ENCODE measurements at regions not wholly inside any gene's neighbourhood (a gene's known extent, or its start where the extent isn't known, plus 50 kb on each side); places are given as distances from the start of the nearest gene placed in this dataset.
A peak's percentile ranks its signal among the peaks of the same experiment; 100 is the strongest.

GRCh38 chr6:145075425-145075824, 659.9 kb downstream of the EPM2A start:
- CTCF ChIA-PET = no interaction called here
- POLR2A ChIA-PET = no interaction called here
- Histone ChIP-seq H3K4me3 (ENCODE audit: low read length) (no peak overlapping the region), H3K9me3 (ENCODE audit: low read length) (no peaks in the 10 kb centered on the region), H3K27ac (ENCODE audit: low read depth, low read length) (no peak overlapping the region), H3K4me1 (ENCODE audit: insufficient read depth, low read length) (no peaks in the 10 kb centered on the region), H3K36me3 (ENCODE audit: insufficient read depth, low read length) (no peaks in the 10 kb centered on the region), H3K27me3 (ENCODE audit: insufficient read depth, low read length, poor library complexity, severe bottlenecking) (no peaks in the 10 kb centered on the region)
- Mint-ChIP-seq H3K27me3 (peaks cover 0 to 18% of the 10 kb centered on the region in 2 donors), H3K27ac (no peak overlapping the region), H3K4me1 (no peaks in the 10 kb centered on the region), H3K36me3 (no peaks in the 10 kb centered on the region), H3K4me3 (no peak overlapping the region), H3K9me3 (peaks cover 0 to 5% (median 0%) of the 10 kb centered on the region in 5 donors)
- DNase-seq = no peak

GRCh38 chr6:145076115-145076841, 659.0 kb downstream of the EPM2A start:
- Mint-ChIP-seq H3K36me3 (no peaks in the 10 kb centered on the region), H3K9me3 (peaks cover 0 to 4% (median 0%) of the 10 kb centered on the region in 5 donors), H3K27me3 (peaks cover 0 to 10% of the 10 kb centered on the region in 2 donors), H3K27ac (no peak overlapping the region), H3K4me3 (no peak overlapping the region), H3K4me1 (no peaks in the 10 kb centered on the region)
- H3K4me1 ChIP-seq (ENCODE audit: insufficient read depth, low read length) = no peaks in the 10 kb centered on the region
- no peak overlapping the region for H3K4me3 ChIP-seq (ENCODE audit: low read length)
- no peaks in the 10 kb centered on the region for H3K9me3 ChIP-seq (ENCODE audit: low read length)
- H3K27ac ChIP-seq (ENCODE audit: low read depth, low read length) = no peak overlapping the region
- ChIA-PET POLR2A (no interaction called here), CTCF (no interaction called here)
- H3K36me3 ChIP-seq (ENCODE audit: insufficient read depth, low read length) = no peaks in the 10 kb centered on the region
- H3K27me3 ChIP-seq (ENCODE audit: insufficient read depth, low read length, poor library complexity, severe bottlenecking) = no peaks in the 10 kb centered on the region
- no peak for DNase-seq

- no peaks in the 10 kb centered on the region for H3K27me3 ChIP-seq (ENCODE audit: insufficient read depth, low read length, poor library complexity, severe bottlenecking)
- no peaks in the 10 kb centered on the region for H3K4me1 ChIP-seq (ENCODE audit: insufficient read depth, low read length)
- ChIA-PET POLR2A (no interaction called here), CTCF (no interaction called here)
- H3K36me3 ChIP-seq (ENCODE audit: insufficient read depth, low read length) = no peaks in the 10 kb centered on the region
- H3K27ac ChIP-seq (ENCODE audit: low read depth, low read length) = no peak overlapping the region
- Mint-ChIP-seq H3K27me3 (peaks cover 0 to 8% of the 10 kb centered on the region in 2 donors), H3K4me3 (no peak overlapping the region), H3K36me3 (no peaks in the 10 kb centered on the region), H3K4me1 (no peaks in the 10 kb centered on the region), H3K27ac (no peak overlapping the region), H3K9me3 (peaks cover 0 to 1% (median 0%) of the 10 kb centered on the region in 5 donors)
- DNase-seq = no peak
- no peaks in the 10 kb centered on the region for H3K9me3 ChIP-seq (ENCODE audit: low read length)
- no peak overlapping the region for H3K4me3 ChIP-seq (ENCODE audit: low read length)
Measured at GRCh38 chr6:145077382-145077781, 657.9 kb downstream of the EPM2A start.

GRCh38 chr6:145080651-145081050, 654.7 kb downstream of the EPM2A start:
- Mint-ChIP-seq H3K36me3 (no peaks in the 10 kb centered on the region), H3K9me3 (no peaks in the 10 kb centered on the region), H3K4me1 (no peaks in the 10 kb centered on the region), H3K27ac (no peak overlapping the region), H3K4me3 (no peak overlapping the region), H3K27me3 (peaks cover 2 to 4% of the 10 kb centered on the region in 2 donors)
- Histone ChIP-seq H3K27ac (ENCODE audit: low read depth, low read length) (no peak overlapping the region), H3K9me3 (ENCODE audit: low read length) (no peaks in the 10 kb centered on the region), H3K4me1 (ENCODE audit: insufficient read depth, low read length) (no peaks in the 10 kb centered on the region), H3K36me3 (ENCODE audit: insufficient read depth, low read length) (no peaks in the 10 kb centered on the region), H3K27me3 (ENCODE audit: insufficient read depth, low read length, poor library complexity, severe bottlenecking) (no peaks in the 10 kb centered on the region), H3K4me3 (ENCODE audit: low read length) (no peak overlapping the region)
- ChIA-PET POLR2A (no interaction called here), CTCF (no interaction called here)
- no peak for DNase-seq

GRCh38 chr6:145081677-145082076, 653.6 kb downstream of the EPM2A start:
- Mint-ChIP-seq H3K27me3 (peaks cover 2 to 3% of the 10 kb centered on the region in 2 donors), H3K27ac (no peak overlapping the region), H3K9me3 (no peaks in the 10 kb centered on the region), H3K36me3 (no peaks in the 10 kb centered on the region), H3K4me1 (no peaks in the 10 kb centered on the region), H3K4me3 (no peak overlapping the region)
- Histone ChIP-seq H3K27me3 (ENCODE audit: insufficient read depth, low read length, poor library complexity, severe bottlenecking) (no peaks in the 10 kb centered on the region), H3K4me3 (ENCODE audit: low read length) (no peak overlapping the region), H3K36me3 (ENCODE audit: insufficient read depth, low read length) (no peaks in the 10 kb centered on the region), H3K4me1 (ENCODE audit: insufficient read depth, low read length) (no peaks in the 10 kb centered on the region), H3K27ac (ENCODE audit: low read depth, low read length) (no peak overlapping the region), H3K9me3 (ENCODE audit: low read length) (no peaks in the 10 kb centered on the region)
- ChIA-PET POLR2A (no interaction called here), CTCF (no interaction called here)
- no peak for DNase-seq

GRCh38 chr6:145082359-145082758, 653.0 kb downstream of the EPM2A start:
- Histone ChIP-seq H3K27ac (ENCODE audit: low read depth, low read length) (no peak overlapping the region), H3K9me3 (ENCODE audit: low read length) (no peaks in the 10 kb centered on the region), H3K4me1 (ENCODE audit: insufficient read depth, low read length) (no peaks in the 10 kb centered on the region), H3K36me3 (ENCODE audit: insufficient read depth, low read length) (no peaks in the 10 kb centered on the region), H3K4me3 (ENCODE audit: low read length) (no peak overlapping the region), H3K27me3 (ENCODE audit: insufficient read depth, low read length, poor library complexity, severe bottlenecking) (no peaks in the 10 kb centered on the region)
- no peaks in the 10 kb centered on the region for H3K36me3 Mint-ChIP-seq
- no peaks in the 10 kb centered on the region for H3K9me3 Mint-ChIP-seq
- H3K4me1 Mint-ChIP-seq = no peaks in the 10 kb centered on the region
- no peak for DNase-seq
- POLR2A ChIA-PET = no interaction called here
- peaks cover 3 to 6% of the 10 kb centered on the region in 2 donors for H3K27me3 Mint-ChIP-seq
- H3K27ac Mint-ChIP-seq = no peak overlapping the region
- no peak overlapping the region for H3K4me3 Mint-ChIP-seq
- CTCF ChIA-PET = no interaction called here

GRCh38 chr6:145086197-145086596, 649.1 kb downstream of the EPM2A start:
- ChIA-PET POLR2A (no interaction called here), CTCF (no interaction called here)
- H3K27me3 ChIP-seq (ENCODE audit: insufficient read depth, low read length, poor library complexity, severe bottlenecking) = no peaks in the 10 kb centered on the region
- no peak overlapping the region for H3K4me3 ChIP-seq (ENCODE audit: low read length)
- no peak overlapping the region for H3K27ac ChIP-seq (ENCODE audit: low read depth, low read length)
- no peaks in the 10 kb centered on the region for H3K36me3 ChIP-seq (ENCODE audit: insufficient read depth, low read length)
- no peak for DNase-seq
- no peaks in the 10 kb centered on the region for H3K9me3 Mint-ChIP-seq
- peaks cover 3 to 10% of the 10 kb centered on the region in 2 donors for H3K27me3 Mint-ChIP-seq
- H3K36me3 Mint-ChIP-seq = no peaks in the 10 kb centered on the region
- no peak overlapping the region for H3K4me3 Mint-ChIP-seq
- peak overlapping the region in 1 of 8 donors; percentile 59 for H3K27ac Mint-ChIP-seq
- no peaks in the 10 kb centered on the region for H3K9me3 ChIP-seq (ENCODE audit: low read length)
- H3K4me1 ChIP-seq (ENCODE audit: insufficient read depth, low read length) = no peaks in the 10 kb centered on the region
- no peaks in the 10 kb centered on the region for H3K4me1 Mint-ChIP-seq

GRCh38 chr6:145087034-145087433, 648.3 kb downstream of the EPM2A start:
- Histone ChIP-seq H3K4me1 (ENCODE audit: insufficient read depth, low read length) (no peaks in the 10 kb centered on the region), H3K27ac (ENCODE audit: low read depth, low read length) (no peak overlapping the region), H3K4me3 (ENCODE audit: low read length) (no peak overlapping the region), H3K27me3 (ENCODE audit: insufficient read depth, low read length, poor library complexity, severe bottlenecking) (no peaks in the 10 kb centered on the region), H3K9me3 (ENCODE audit: low read length) (no peaks in the 10 kb centered on the region), H3K36me3 (ENCODE audit: insufficient read depth, low read length) (no peaks in the 10 kb centered on the region)
- ChIA-PET POLR2A (no interaction called here), CTCF (no interaction called here)
- Mint-ChIP-seq H3K27ac (no peak overlapping the region), H3K4me1 (no peaks in the 10 kb centered on the region), H3K27me3 (peaks cover 3 to 15% of the 10 kb centered on the region in 2 donors), H3K36me3 (no peaks in the 10 kb centered on the region), H3K9me3 (no peaks in the 10 kb centered on the region), H3K4me3 (no peak overlapping the region)
- no peak for DNase-seq

Data from CD8-positive, alpha-beta memory T cell (primary cell).